ENCODE measurements at regions not wholly inside any gene's neighbourhood (a gene's known extent, or its start where the extent isn't known, plus 50 kb on each side); places are given as distances from the start of the nearest gene placed in this dataset.
"Not testable (repeated sequence)": the region's sequence is repeated elsewhere in the genome, so short reads cannot be mapped to it uniquely, and the experiment has no call there.

DNA sequence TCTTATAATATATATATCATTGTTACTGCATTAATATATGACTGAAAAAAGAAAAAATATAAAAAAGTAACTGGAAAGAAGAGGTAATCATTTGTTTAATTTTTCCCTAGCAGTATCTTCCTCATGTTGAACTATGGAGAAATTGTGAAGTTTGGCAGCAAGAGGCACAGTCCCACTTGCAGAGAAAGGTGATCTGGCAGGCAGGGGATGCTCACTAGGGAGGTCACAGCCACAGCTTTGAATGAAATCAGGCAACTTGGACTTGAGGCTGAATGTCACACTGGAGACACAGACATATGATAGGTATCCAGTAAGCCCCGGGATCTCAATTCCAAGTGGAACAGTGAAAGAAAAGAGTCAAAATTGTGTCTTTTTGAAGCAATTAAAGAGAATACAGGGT, 149.9 kb upstream of the RORA start:
- no peak overlapping the region for H3K4me3 ChIP-seq (ENCODE audit: low read depth, low read length)
- TF ChIP-seq, protein P1, sequence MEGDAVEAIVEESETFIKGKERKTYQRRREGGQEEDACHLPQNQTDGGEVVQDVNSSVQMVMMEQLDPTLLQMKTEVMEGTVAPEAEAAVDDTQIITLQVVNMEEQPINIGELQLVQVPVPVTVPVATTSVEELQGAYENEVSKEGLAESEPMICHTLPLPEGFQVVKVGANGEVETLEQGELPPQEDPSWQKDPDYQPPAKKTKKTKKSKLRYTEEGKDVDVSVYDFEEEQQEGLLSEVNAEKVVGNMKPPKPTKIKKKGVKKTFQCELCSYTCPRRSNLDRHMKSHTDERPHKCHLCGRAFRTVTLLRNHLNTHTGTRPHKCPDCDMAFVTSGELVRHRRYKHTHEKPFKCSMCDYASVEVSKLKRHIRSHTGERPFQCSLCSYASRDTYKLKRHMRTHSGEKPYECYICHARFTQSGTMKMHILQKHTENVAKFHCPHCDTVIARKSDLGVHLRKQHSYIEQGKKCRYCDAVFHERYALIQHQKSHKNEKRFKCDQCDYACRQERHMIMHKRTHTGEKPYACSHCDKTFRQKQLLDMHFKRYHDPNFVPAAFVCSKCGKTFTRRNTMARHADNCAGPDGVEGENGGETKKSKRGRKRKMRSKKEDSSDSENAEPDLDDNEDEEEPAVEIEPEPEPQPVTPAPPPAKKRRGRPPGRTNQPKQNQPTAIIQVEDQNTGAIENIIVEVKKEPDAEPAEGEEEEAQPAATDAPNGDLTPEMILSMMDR (conservative IDR thresholded peaks at IDR 0.05; ENCODE audit: low read depth, low read length): no peak
- DNase-seq (ENCODE audit: low read depth): no peak

DNA sequence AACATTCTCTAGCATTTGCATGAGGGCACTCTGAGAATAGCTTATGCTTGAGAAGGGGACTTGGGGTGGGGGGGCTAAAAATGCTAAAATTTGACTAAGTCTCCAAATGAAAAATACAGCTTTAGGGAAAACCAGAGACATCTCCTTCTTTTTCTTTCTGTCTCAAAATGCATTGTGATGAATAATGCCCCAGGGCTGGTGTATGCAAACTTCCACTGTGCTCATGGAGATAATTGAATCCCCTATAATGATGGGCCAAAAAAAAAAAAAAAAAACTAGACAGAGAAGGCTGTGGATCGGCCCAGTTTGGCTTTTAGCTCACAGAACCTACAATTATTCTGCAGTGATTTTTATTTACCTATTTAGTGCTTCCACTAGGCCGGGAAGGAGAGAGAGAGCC, 147.9 kb upstream of the RORA start:
- TF ChIP-seq, protein P1 (conservative IDR thresholded peaks at IDR 0.05; ENCODE audit: low read depth, low read length): no peak
- DNase-seq (ENCODE audit: low read depth): no peak
- H3K4me3 ChIP-seq (ENCODE audit: low read depth, low read length): no peak overlapping the region

DNA sequence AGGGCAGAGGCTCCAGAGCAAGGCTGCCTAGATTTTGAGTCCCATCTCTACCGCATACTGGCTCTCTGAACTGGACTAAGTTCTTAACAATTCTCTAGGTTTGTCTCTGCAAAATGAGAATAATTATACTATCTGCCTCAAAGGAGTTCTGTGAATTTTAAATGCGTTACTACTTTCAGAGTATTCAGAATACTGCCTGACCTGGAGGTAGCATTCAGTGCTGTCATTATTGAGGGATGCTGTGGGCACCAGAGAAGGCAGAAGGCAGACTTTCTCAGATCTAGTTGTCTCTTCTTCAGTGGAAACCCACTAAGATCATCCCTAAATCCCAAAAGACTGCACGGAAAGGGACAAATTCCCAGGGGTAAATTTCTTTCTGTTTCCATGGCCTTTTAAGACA, 147.4 kb upstream of the RORA start:
- DNase-seq (ENCODE audit: low read depth): no peak
- H3K4me3 ChIP-seq (ENCODE audit: low read depth, low read length): no peak overlapping the region
- TF ChIP-seq, protein P1 (conservative IDR thresholded peaks at IDR 0.05; ENCODE audit: low read depth, low read length): no peak

DNA sequence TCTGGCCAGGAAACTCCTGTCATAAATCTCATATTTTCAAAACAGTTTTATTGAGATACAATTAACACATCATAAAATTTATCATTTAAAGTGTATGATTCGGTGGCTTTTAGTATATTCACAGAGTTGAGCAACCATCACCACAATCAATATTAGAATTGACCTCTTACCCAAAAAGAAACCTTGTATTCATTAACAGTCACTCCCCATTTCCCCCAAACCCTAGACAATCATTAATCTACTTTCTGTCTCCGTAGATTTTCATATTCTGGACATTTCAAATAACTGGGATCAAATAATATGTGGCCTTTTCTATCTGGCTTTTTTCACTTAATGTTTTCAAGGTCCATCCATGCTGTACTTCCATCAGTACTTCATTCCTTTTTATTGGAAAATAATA, 145.7 kb upstream of the RORA start:
- H3K4me3 ChIP-seq (ENCODE audit: low read depth, low read length): no peak overlapping the region
- TF ChIP-seq, protein P1 (conservative IDR thresholded peaks at IDR 0.05; ENCODE audit: low read depth, low read length): no peak
- no peak for DNase-seq (ENCODE audit: low read depth)

DNA sequence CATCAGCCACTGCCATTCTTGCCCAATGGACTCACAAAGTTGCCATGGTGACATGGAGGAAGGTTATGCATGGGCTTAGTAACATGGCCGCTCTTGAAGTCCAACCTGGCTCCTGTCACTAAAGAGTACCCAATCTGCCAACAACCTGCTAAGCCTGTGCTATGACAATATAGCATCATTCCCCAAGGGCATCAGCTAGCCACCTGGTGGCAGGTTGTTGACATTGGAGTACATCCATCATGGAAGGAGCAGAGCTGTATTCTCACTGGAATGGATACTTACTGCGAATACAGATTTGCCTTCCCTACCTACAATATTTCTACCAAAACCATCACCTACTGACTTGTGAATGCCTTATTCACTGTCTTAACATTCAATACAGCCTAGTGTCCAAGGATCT, 138.9 kb upstream of the RORA start:
- TF ChIP-seq, protein P1 (conservative IDR thresholded peaks at IDR 0.05; ENCODE audit: low read depth, low read length): peak; percentile 17
- H3K4me3 ChIP-seq (ENCODE audit: low read depth, low read length): no peak overlapping the region
- DNase-seq (ENCODE audit: low read depth): no peak

DNA sequence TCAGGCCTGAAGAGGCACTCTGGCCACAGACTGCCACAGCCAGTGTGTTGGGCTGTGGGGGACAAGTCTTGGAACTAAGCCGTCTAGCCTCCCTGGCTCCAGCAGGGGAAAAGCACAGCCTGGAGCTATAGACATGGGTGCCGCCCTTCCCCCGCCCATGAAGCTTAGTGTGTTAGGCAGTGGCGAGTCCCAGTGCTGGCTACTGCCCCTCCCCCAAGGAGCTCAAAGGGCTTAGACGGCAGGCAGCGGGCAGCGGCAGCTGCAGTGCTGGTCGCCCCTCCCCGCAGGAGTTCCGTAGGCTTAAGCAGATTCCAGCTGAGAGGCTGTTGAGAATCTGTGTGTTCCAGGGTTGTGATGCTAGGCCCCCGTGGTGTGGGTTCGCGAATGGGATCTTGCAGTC, 135.8 kb upstream of the RORA start:
- DNase-seq (ENCODE audit: low read depth): no peak
- TF ChIP-seq, protein P1 (conservative IDR thresholded peaks at IDR 0.05; ENCODE audit: low read depth, low read length): no peak
- no peak overlapping the region for H3K4me3 ChIP-seq (ENCODE audit: low read depth, low read length)

DNA sequence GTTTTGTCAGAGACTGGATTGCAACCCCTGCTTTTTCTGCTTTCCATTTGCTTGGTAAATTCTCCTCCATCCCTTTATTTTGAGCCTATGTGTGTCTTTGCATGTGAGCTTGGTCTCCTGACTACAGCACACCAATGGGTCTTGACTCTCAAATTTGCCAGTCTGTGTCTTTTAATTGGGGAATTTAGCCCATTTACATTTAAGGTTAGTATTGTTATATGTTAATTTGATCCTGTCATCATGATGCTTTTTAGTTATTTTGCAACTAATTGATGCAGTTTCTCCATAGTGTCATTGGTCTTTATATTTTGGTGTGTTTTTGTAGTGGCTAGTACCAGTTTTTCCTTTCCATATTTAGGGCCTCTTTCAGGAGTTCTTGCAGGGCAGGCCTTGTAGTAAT, 133.8 kb upstream of the RORA start:
- not testable (repeated sequence) for DNase-seq (ENCODE audit: low read depth); H3K4me3 ChIP-seq (ENCODE audit: low read depth, low read length)

DNA sequence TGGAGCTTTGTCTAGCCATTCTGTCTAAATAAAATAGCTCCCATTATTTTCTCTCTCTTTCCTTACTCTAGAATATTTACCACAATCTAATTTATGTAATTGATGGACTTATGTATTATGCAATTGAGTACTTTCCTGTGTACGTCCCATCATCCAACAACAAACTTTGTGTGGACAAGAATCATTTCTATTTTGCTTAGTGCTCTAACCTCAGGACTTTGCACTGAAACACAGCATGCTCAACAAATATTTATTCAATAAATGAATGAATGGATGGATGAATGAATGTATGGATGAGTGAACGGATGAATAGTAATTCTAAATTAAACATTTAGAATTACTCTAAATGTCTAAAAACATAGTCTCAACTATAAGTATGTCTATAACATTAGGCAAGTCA, 115.2 kb upstream of the RORA start:
- DNase-seq (ENCODE audit: low read depth): no peak
- TF ChIP-seq, protein P1 (conservative IDR thresholded peaks at IDR 0.05; ENCODE audit: low read depth, low read length): no peak
- no peak overlapping the region for H3K4me3 ChIP-seq (ENCODE audit: low read depth, low read length)

Measured in epithelial cell of proximal tubule (primary cell).